GM23248 (cell line): ENCODE measurements at regions not wholly inside any gene's neighbourhood (a gene's known extent, or its start where the extent isn't known, plus 50 kb on each side); places are given as distances from the start of the nearest gene placed in this dataset.

Experiments
- EZH2 ChIP-seq: fragments of 200-600 bp; sonication (generic); IDR thresholded peaks from 2 replicates; pipeline ENCODE4 v1.6.1; 2018; ENCODE audit warnings: antibody characterized with exemption, mild to moderate bottlenecking; ENCODE audit not compliant: insufficient read depth, poor library complexity, severe bottlenecking
- EZH2phosphoT487 ChIP-seq: fragments of 200-600 bp; sonication (generic); IDR thresholded peaks from 2 replicates; pipeline ENCODE4 v1.6.1; 2018; ENCODE audit warnings: antibody characterized with exemption, moderate library complexity, mild to moderate bottlenecking, low read depth; ENCODE audit not compliant: insufficient read depth

DNA sequence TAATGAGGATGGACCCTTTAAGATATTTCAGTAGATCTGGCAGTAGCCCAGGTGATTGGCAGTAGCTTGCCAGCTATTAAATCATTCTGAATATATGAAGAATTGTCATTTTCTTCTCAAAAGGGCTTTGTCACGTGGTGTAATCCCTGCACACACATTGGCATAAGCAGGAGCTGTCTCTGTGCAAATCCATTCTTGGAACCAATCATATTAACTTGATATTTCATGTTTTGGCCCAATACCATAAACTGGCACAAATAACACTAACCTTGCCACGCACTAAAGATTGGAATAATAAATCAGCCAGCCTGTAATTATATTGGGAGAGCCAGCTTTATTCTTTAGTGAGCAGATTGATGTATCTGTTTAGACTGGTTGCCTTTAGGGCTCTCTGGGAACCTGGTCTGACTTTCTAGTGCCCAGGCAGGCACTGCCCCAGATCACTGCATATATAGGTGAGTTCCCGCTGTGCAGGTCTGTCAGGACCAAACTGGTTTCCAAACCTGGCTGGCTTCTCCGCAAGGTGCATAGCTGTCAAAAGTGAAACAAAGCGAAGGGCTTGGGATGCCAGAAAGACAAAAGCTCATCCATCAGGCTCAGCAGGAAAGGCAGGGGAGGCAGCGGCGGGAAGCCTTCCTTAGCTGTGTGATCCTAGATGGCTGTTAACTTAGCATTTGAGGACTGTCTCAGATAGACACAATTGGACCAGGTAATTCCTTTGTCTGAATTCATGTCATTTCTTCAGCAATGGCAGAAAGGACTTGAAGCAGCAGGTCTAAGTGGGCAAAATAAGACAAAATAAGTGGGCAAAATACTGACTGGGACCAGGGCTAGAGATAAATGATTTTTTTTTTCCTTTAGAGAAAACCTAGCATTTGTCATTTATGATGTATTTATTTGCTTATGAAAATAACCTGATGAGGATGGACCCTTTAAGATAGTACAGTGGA, 128.8 kb upstream of the DYRK2 start:
- TF ChIP-seq EZH2 (no peak), EZH2phosphoT487 (no peak)
